ENCODE measurements at regions not wholly inside any gene's neighbourhood (a gene's known extent, or its start where the extent isn't known, plus 50 kb on each side); places are given as distances from the start of the nearest gene placed in this dataset.

GRCh38 chr1:199856216-199856780 lies 171.2 kb upstream of the NR5A2 start:
- H3K36me3 ChIP-seq, result no peaks in the 10 kb centered on the region
- TF ChIP-seq CTCF (IDR thresholded peaks at IDR 0.05), result no peak
- no peaks in the 10 kb centered on the region for H3K9me3 ChIP-seq
- WGBS, 2 donors, result 79 to 80% methylated on average over 4 of the region's 4 CpGs
- intact Hi-C loops (cut with DNase I), result no loop called here
- H3K4me3 ChIP-seq, result no peak overlapping the region
- DNase-seq, result no peak
- H3K27me3 ChIP-seq, result no peaks in the 10 kb centered on the region
- no peaks in the 10 kb centered on the region for H3K4me1 ChIP-seq
- H3K27ac ChIP-seq, result no peak overlapping the region

- 45 to 76% methylated on average over 4 of the region's 4 CpGs for WGBS, 2 donors
- intact Hi-C loops (cut with DNase I), result no loop called here
- no peak for DNase-seq
- H3K27me3 ChIP-seq, result no peaks in the 10 kb centered on the region
- no peak overlapping the region for H3K4me3 ChIP-seq
- H3K27ac ChIP-seq, result peak overlapping the region in 1 of 4 donors; percentile 3
- H3K9me3 ChIP-seq, result no peaks in the 10 kb centered on the region
- TF ChIP-seq POLR2A (IDR thresholded peaks at IDR 0.05), result no peak
- TF ChIP-seq EP300 (IDR thresholded peaks at IDR 0.05), result no peak
- TF ChIP-seq CTCF (IDR thresholded peaks at IDR 0.05), result no peak
- TF ChIP-seq POLR2AphosphoS5 (IDR thresholded peaks at IDR 0.05), result no peak
- H3K4me1 ChIP-seq, result no peaks in the 10 kb centered on the region
- H3K36me3 ChIP-seq, result no peaks in the 10 kb centered on the region
Observed at GRCh38 chr1:199857108-199857507, 170.4 kb upstream of the NR5A2 start.

GRCh38 chr1:199857516-199857915 lies 170.0 kb upstream of the NR5A2 start:
- Histone ChIP-seq H3K27ac (peak overlapping the region in 2 of 4 donors; percentile 23 to 41), H3K27me3 (no peaks in the 10 kb centered on the region), H3K4me3 (no peak overlapping the region), H3K9me3 (no peaks in the 10 kb centered on the region), H3K4me1 (no peaks in the 10 kb centered on the region), H3K36me3 (no peaks in the 10 kb centered on the region)
- intact Hi-C loops (cut with DNase I), result no loop called here
- TF ChIP-seq EP300 (IDR thresholded peaks at IDR 0.05) (no peak), POLR2AphosphoS5 (IDR thresholded peaks at IDR 0.05) (no peak), POLR2A (IDR thresholded peaks at IDR 0.05) (no peak), CTCF (IDR thresholded peaks at IDR 0.05) (no peak)
- WGBS, 2 donors, result 89 to 92% methylated on average over 1 of the region's 1 CpG
- DNase-seq, result no peak

GRCh38 chr1:199858171-199858570 lies 169.3 kb upstream of the NR5A2 start:
- H3K27me3 ChIP-seq, result no peaks in the 10 kb centered on the region
- no peaks in the 10 kb centered on the region for H3K9me3 ChIP-seq
- intact Hi-C loops (cut with DNase I), result no loop called here
- no peak for TF ChIP-seq POLR2AphosphoS5 (IDR thresholded peaks at IDR 0.05)
- TF ChIP-seq POLR2A (IDR thresholded peaks at IDR 0.05), result no peak
- TF ChIP-seq EP300 (IDR thresholded peaks at IDR 0.05), result no peak
- TF ChIP-seq CTCF (IDR thresholded peaks at IDR 0.05), result no peak
- DNase-seq, result no peak
- WGBS, 2 donors, result 84 to 89% methylated on average over 4 of the region's 4 CpGs
- no peak overlapping the region for H3K4me3 ChIP-seq
- H3K4me1 ChIP-seq, result no peaks in the 10 kb centered on the region
- no peaks in the 10 kb centered on the region for H3K36me3 ChIP-seq
- H3K27ac ChIP-seq, result no peak overlapping the region

- no peaks in the 10 kb centered on the region for H3K9me3 ChIP-seq
- no peaks in the 10 kb centered on the region for H3K4me1 ChIP-seq
- H3K4me3 ChIP-seq, result no peak overlapping the region
- H3K27me3 ChIP-seq, result no peaks in the 10 kb centered on the region
- WGBS, 2 donors, result 87 to 89% methylated on average over 1 of the region's 1 CpG
- H3K27ac ChIP-seq, result peak overlapping the region in 1 of 4 donors; percentile 8
- TF ChIP-seq POLR2AphosphoS5 (IDR thresholded peaks at IDR 0.05) (no peak), CTCF (IDR thresholded peaks at IDR 0.05) (no peak), EP300 (IDR thresholded peaks at IDR 0.05) (no peak), POLR2A (IDR thresholded peaks at IDR 0.05) (no peak)
- H3K36me3 ChIP-seq, result no peaks in the 10 kb centered on the region
- DNase-seq, result no peak
- intact Hi-C loops (cut with DNase I), result no loop called here
Observed at GRCh38 chr1:199858856-199859255, 168.7 kb upstream of the NR5A2 start.

Measured in sigmoid colon (tissue), 6 donors.